NCI-H1436 treated with DMSO at 0.1 percent for 48 hours (cell line): ENCODE measurements at regions not wholly inside any gene's neighbourhood (a gene's known extent, or its start where the extent isn't known, plus 50 kb on each side); places are given as distances from the start of the nearest gene placed in this dataset.
"Not testable (repeated sequence)": the region's sequence is repeated elsewhere in the genome, so short reads cannot be mapped to it uniquely, and the experiment has no call there.

ENCODE experiments used
- DNase-seq: peaks from one replicate; lab custom pipeline; 2025; lab: John Stamatoyannopoulos, UW

- DNase-seq = no peak
These were observed 120.2 kb downstream of the MRPL39 start for GRCh38 chr21:25487046-25487594.

DNA sequence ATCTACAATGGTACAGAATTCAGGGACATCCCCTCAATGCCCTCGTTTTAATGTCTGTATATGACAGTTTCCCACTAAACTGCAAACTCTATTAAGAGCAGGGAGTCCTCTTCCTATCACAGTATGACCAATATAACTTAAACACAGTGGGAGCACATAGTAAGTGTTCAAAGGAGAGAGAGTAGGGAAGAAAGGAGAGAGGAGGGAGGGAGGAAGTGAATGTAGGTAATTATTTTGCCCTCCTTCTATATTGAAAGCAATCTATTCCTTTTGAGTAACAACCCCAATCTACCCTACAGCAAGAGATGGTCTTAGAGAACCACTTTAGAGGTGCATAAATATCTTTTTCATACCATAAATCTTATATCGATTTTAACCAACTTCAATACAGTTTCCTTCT lies 121.4 kb downstream of the MRPL39 start:
- DNase-seq = no peak

DNA sequence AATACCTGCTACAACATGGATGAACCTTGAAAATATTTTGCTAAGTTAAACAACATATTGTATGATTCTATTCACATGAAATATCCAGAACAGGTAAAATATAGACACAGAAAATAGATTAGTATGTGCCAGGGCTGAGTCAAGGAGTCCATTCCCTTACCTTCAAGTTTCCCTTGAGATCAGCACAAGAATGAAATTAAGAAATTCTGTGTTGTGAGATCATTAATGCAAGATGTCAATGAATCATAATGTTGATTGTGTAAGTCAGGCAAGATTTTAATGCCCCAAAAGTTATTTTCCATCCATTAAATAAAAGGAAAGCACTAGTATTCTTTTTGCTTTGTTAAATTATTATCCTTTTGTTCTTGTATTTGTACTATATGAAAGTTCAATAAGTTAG lies 139.4 kb downstream of the MRPL39 start:
- DNase-seq = no peak

DNA sequence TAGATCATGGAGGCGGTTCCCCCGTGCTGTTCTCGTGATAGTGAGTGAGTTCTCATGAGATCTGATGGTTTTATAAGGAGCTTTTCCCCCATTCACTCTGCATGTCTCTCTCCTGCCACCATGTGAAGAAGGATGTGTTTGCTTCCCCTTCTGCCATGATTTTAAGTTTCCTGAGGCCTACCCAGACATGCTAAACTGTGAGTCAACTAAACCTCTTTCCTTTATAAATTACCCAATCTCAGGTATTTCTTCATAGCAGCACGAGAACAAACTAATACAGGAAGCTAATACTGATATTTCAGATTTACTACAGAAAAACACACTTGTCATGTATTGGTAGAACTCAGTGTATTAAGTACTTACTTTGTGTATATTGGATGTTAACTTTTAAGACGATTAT lies 140.2 kb downstream of the MRPL39 start:
- DNase-seq = not testable (repeated sequence)

GRCh38 chr21:25466470-25466869 lies 140.8 kb downstream of the MRPL39 start:
- DNase-seq = no peak

- no peak for DNase-seq
These were observed 142.0 kb downstream of the MRPL39 start for GRCh38 chr21:25465263-25465662.

DNA sequence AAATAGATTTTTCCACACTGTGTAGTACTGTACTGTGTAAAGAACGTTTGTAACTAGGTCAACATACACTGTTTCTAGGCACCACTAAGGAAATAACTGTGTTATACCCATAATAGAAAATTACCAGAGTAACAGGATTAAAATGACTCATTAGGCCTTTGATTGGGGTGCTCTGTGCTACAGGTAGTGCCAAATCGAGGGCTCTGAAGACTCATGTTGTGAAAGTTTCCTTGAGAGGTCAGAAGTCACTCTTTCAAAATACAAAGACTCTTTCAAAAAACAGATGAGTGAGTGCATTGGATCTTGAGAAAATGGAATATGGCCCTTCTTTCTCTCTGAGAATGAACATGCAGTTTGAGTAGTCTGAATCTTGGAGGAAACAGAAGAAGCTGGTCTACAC lies 143.0 kb downstream of the MRPL39 start:
- DNase-seq = no peak

DNA sequence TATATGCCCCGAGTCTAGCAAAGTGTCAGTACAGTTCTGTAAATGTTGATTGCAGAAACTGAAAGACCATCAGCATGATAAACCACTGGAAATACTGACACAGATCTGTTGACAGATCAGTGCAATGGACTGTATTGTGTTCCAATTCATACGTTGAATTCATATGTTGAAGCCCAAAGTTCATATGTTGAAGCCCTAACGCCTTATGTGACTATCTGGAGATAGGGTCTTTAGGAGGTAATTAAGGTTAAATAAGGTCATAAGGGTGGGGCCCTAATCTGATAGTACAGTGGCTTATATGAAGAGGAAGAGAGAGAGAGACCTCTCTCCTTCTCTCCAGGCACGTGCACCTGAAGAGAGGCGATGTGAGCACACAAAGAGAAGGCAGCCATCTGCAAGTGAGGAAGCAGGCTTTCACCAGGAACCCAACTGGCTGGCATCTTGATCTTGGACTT lies 144.7 kb downstream of the MRPL39 start:
- DNase-seq = no peak

DNA sequence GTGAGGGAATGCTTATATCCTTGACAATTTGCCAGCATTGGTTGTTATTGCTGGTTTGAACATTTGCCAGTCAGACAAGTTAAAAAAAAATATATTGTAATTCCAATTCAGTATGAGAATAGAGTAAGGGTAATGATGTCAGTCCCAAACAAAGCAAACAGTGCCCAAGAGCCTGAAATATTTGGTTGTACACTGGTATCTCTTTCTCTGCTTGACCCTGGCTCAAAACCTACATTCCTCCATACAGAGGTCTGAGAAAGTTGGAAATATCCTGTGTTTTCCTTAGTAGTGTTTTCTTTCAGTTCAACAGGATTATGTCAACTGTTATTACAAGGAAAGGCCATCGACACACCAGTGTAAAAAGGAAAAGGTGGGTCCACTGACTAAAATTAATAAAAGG lies 145.6 kb downstream of the MRPL39 start:
- no peak for DNase-seq

DNA sequence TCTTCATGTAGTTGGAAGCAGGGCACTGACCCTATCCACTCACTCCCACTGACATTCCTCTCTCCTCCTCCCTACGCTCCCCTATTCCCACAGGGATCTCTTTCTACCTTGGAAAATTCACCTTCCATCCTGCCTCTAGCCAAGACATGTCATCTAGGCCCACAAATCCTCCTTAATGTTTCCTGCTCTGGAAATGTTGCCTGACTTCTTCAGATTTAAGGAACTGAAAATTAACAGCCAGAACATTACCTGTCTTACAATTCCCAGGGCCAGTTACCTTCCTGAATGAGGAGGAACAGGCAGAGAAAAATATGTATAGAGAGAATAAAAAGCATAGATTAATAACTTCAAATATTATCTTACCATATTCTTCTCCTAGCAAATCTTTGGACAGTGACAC lies 147.3 kb downstream of the MRPL39 start:
- no peak for DNase-seq

- DNase-seq = no peak
These were observed 147.9 kb downstream of the MRPL39 start for GRCh38 chr21:25459365-25459764.

GRCh38 chr21:25458484-25458883 lies 148.8 kb downstream of the MRPL39 start:
- no peak for DNase-seq

- no peak for DNase-seq
These were observed 149.3 kb downstream of the MRPL39 start for GRCh38 chr21:25457946-25458345.

GRCh38 chr21:25457411-25457810 lies 149.9 kb downstream of the MRPL39 start:
- DNase-seq = no peak

DNA sequence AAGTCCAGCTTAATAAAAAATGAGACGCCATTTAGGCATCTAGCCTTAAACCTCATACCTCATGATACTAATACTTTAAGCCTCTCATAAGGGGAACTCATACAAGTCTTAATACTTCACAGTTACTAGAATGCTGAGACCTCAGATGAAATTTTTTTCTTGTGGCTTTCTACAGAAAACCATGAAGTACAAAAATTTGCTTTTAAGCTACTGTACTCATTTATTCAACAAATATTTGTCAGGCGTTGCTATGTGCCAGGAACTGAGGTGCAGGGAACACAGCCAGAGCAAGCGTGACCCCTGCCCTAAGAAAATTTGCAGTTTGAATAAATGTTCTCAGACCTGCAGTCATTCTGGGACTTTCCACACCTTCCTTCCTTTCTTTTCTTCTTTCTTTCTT lies 150.6 kb downstream of the MRPL39 start:
- no peak for DNase-seq

DNA sequence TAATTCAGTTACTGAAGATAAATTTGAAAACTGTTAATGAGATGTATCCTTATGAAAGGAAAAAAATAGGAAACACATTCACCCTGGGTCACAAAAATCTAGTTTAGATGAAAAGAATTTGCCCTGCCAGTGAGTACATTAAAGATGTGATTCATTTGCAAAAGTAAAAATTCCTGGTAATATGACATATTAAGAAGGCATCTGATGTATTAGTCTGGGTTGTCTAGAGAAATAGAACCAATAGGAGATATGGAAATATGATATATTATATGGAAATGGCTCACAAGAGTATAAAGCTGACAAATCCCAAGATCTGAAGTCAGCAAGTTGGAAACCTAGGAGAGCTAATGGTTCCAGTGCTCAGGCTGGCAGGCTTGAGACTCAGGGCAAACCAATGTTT lies 153.8 kb downstream of the MRPL39 start:
- no peak for DNase-seq

DNA sequence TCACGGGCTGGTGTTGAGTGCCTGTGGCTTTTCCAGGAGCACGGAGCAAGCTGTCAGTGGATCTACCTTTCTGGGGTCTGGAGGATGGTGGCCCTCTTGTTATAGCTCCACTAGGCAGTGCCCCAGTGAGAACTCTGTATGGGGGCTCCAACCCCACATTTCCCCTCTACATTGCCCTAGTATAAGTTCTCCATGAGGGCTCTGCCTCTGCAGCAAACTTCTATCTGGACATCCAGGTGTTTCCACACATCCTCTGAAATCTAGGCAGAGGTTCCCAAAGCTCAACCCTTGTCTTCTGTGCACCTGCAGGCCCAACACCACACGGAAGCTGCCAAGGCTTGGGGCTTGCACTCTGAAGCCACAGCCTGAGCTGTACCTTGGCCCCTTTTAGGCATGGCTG lies 157.3 kb downstream of the MRPL39 start:
- DNase-seq = no peak

GRCh38 chr21:25441835-25442234 lies 165.4 kb downstream of the MRPL39 start:
- no peak for DNase-seq

DNA sequence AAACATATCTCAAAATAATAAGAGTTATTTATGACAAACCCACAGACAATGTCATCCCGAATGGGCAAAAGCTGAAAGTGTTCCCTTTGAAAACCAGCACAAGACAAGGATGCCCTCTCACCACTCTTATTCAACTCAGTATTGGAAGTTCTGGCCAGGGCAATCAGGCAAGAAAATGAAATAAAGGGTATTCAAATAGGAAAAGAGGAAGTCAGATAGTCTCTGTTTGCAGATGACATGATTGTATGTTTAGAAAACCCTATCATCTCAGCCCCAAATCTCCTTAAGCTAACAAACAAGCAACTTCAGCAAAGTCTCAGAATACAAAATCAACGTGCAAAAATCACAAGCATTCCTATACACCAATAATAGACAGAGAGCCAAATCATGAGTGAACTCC lies 169.8 kb downstream of the MRPL39 start:
- not testable (repeated sequence) for DNase-seq

- DNase-seq = no peak
These were observed 178.7 kb downstream of the MRPL39 start for GRCh38 chr21:25428537-25428936.

GRCh38 chr21:25427828-25428227 lies 179.5 kb downstream of the MRPL39 start:
- DNase-seq = no peak

- DNase-seq = no peak
These were observed 180.7 kb downstream of the MRPL39 start for GRCh38 chr21:25426580-25426979.

DNA sequence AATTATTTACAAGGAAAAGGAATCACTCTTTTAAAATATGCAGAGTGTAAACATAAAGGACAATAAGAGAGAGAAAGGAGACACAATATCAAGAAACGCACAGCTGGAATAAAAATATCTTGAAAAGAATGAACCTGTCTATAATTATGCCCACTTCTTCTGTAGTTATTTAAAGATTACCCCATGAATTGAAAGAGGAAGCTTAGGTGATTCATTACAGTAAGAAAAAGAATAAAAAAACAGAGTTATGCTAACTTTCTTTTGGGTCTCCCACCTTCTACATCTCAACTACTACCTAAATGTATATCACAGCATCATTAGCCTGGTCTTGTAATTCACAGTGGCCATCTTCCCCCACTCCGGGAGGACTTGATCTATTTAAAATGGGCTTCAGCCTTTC lies 182.1 kb downstream of the MRPL39 start:
- DNase-seq = no peak

- DNase-seq = no peak
These were observed 182.6 kb downstream of the MRPL39 start for GRCh38 chr21:25424634-25425033.

DNA sequence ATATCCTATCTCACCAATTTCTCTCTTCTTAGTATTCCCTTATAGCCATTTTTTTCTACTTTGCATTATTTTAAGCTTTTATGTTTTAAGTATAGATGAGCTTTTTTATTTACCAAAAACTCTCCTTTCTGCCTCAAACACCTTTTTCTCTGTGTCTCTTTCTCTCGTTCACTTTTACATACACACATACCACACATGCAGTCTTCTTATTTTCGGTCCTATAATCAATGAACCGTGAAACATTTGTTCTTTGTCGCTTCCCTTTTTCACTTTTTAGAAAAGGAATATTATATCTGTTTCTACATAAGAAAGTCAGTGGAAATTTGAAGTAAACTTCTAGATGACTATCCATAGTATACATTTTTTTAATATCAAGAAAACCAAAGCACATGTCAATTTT lies 183.2 kb downstream of the MRPL39 start:
- no peak for DNase-seq
